Spinal cord (tissue), 9 donors: ENCODE measurements at regions not wholly inside any gene's neighbourhood (a gene's known extent, or its start where the extent isn't known, plus 50 kb on each side); places are given as distances from the start of the nearest gene placed in this dataset.

Experiments
- DNase-seq, 6 donors: peaks; one replicate each; pipeline versions ENCODE4 v3.0.0 to v3.0.0-alpha.2; 2013 to 2015; ENCODE audit warnings: low spot score in 6 of 6, low read depth in 4 of 6
- H3K27ac ChIP-seq: one replicate; pipeline ENCODE4 v1.5.1; 2013; ENCODE audit warnings: low read depth, low read length, control low read depth
- H3K27me3 ChIP-seq: one replicate; pipeline ENCODE4 v1.6.1; 2013; ENCODE audit warnings: low read length; ENCODE audit not compliant: control insufficient read depth, insufficient read depth
- H3K36me3 ChIP-seq: one replicate; pipeline ENCODE4 v1.6.1; 2013; ENCODE audit warnings: low read length; ENCODE audit not compliant: control insufficient read depth, insufficient read depth
- H3K4me1 ChIP-seq: one replicate; pipeline ENCODE4 v1.6.1; 2013; ENCODE audit warnings: low read length; ENCODE audit not compliant: control insufficient read depth, insufficient read depth
- H3K4me3 ChIP-seq: one replicate; pipeline ENCODE4 v1.5.1; 2013; ENCODE audit warnings: low read depth, low read length, control low read depth
- H3K9me3 ChIP-seq: one replicate; pipeline ENCODE4 v1.6.1; 2013; ENCODE audit warnings: low read length; ENCODE audit not compliant: control insufficient read depth, insufficient read depth
- WGBS: methylation state at CpG from one replicate; pipeline ENCODE4 v1.1.5; 2013; ENCODE audit warnings: missing lambda C conversion rate; ENCODE audit not compliant: insufficient coverage; 5-methylcytosine and 5-hydroxymethylcytosine counted together
- donor health status: healthy.

- no peaks in the 10 kb centered on the region for H3K36me3 ChIP-seq
- WGBS = 98% methylated on average over 4 of the region's 5 CpGs
- DNase-seq = no peak
- H3K4me1 ChIP-seq = peaks cover 6% of the 10 kb centered on the region
- H3K9me3 ChIP-seq = no peaks in the 10 kb centered on the region
- H3K27me3 ChIP-seq = no peaks in the 10 kb centered on the region
- H3K27ac ChIP-seq = no peak overlapping the region
- H3K4me3 ChIP-seq = no peak overlapping the region
Observed at GRCh38 chr10:130230036-130230435, 93.8 kb downstream of the GLRX3 start.

GRCh38 chr10:130230611-130231010 lies 94.4 kb downstream of the GLRX3 start:
- no peak for DNase-seq
- H3K4me3 ChIP-seq = no peak overlapping the region
- no peaks in the 10 kb centered on the region for H3K36me3 ChIP-seq
- no peak overlapping the region for H3K27ac ChIP-seq
- 90% methylated on average over 6 of the region's 6 CpGs for WGBS
- no peaks in the 10 kb centered on the region for H3K9me3 ChIP-seq
- H3K4me1 ChIP-seq = peaks cover 6% of the 10 kb centered on the region
- H3K27me3 ChIP-seq = no peaks in the 10 kb centered on the region

GRCh38 chr10:130231251-130231741 lies 95.1 kb downstream of the GLRX3 start:
- Histone ChIP-seq H3K4me1 (peaks cover 6% of the 10 kb centered on the region), H3K9me3 (no peaks in the 10 kb centered on the region), H3K4me3 (no peak overlapping the region), H3K27me3 (no peaks in the 10 kb centered on the region), H3K36me3 (no peaks in the 10 kb centered on the region), H3K27ac (no peak overlapping the region)
- 91% methylated on average over 15 of the region's 15 CpGs for WGBS
- no peak for DNase-seq

GRCh38 chr10:130232166-130233034 lies 96.2 kb downstream of the GLRX3 start:
- Histone ChIP-seq H3K4me3 (no peak overlapping the region), H3K27me3 (no peaks in the 10 kb centered on the region), H3K27ac (no peak overlapping the region), H3K4me1 (peaks cover 6% of the 10 kb centered on the region), H3K36me3 (no peaks in the 10 kb centered on the region), H3K9me3 (no peaks in the 10 kb centered on the region)
- peak in 1 of 6 donors; percentile 84 for DNase-seq
- WGBS = 79% methylated on average over 21 of the region's 28 CpGs

GRCh38 chr10:130233035-130233360 lies 96.8 kb downstream of the GLRX3 start:
- no peak for DNase-seq
- Histone ChIP-seq H3K4me3 (no peak overlapping the region), H3K4me1 (peaks cover 6% of the 10 kb centered on the region), H3K9me3 (no peaks in the 10 kb centered on the region), H3K27me3 (no peaks in the 10 kb centered on the region), H3K27ac (no peak overlapping the region), H3K36me3 (no peaks in the 10 kb centered on the region)
- 77% methylated on average over 14 of the region's 14 CpGs for WGBS

GRCh38 chr10:130233426-130233825 lies 97.2 kb downstream of the GLRX3 start:
- WGBS = 89% methylated on average over 8 of the region's 8 CpGs
- no peak for DNase-seq
- H3K9me3 ChIP-seq = no peaks in the 10 kb centered on the region

GRCh38 chr10:130234171-130234965 lies 98.2 kb downstream of the GLRX3 start:
- H3K27ac ChIP-seq = no peak overlapping the region
- DNase-seq = no peak
- H3K4me1 ChIP-seq = peaks cover 6% of the 10 kb centered on the region
- no peaks in the 10 kb centered on the region for H3K36me3 ChIP-seq
- H3K9me3 ChIP-seq = no peaks in the 10 kb centered on the region
- no peak overlapping the region for H3K4me3 ChIP-seq
- H3K27me3 ChIP-seq = no peaks in the 10 kb centered on the region
- 86% methylated on average over 9 of the region's 10 CpGs for WGBS

More at GRCh38 chr10:130233426-130233825, 97.2 kb downstream of the GLRX3 start:
- Histone ChIP-seq H3K27ac (no peak overlapping the region), H3K27me3 (no peaks in the 10 kb centered on the region), H3K4me1 (peaks cover 6% of the 10 kb centered on the region), H3K4me3 (no peak overlapping the region), H3K36me3 (no peaks in the 10 kb centered on the region)

GRCh38 chr10:130236711-130237110 lies 100.5 kb downstream of the GLRX3 start:
- Histone ChIP-seq H3K4me1 (peaks cover 6% of the 10 kb centered on the region), H3K27me3 (no peaks in the 10 kb centered on the region), H3K9me3 (no peaks in the 10 kb centered on the region), H3K36me3 (no peaks in the 10 kb centered on the region), H3K27ac (no peak overlapping the region), H3K4me3 (no peak overlapping the region)
- DNase-seq = no peak
- WGBS = no CpG with 5 or more reads among the region's 1 CpG

- Histone ChIP-seq H3K4me3 (no peak overlapping the region), H3K9me3 (no peaks in the 10 kb centered on the region), H3K36me3 (no peaks in the 10 kb centered on the region), H3K4me1 (no peaks in the 10 kb centered on the region), H3K27ac (no peak overlapping the region), H3K27me3 (no peaks in the 10 kb centered on the region)
- WGBS = no CpG with 5 or more reads among the region's 2 CpGs
- DNase-seq = no peak
Observed at GRCh38 chr10:130240409-130240808, 104.2 kb downstream of the GLRX3 start.
